ENCODE measurements at regions not wholly inside any gene's neighbourhood (a gene's known extent, or its start where the extent isn't known, plus 50 kb on each side); places are given as distances from the start of the nearest gene placed in this dataset.

- dilution Hi-C loops (cut with MboI; ENCODE audit: extremely low pct_ligation_motif_present, low sequenced_read_pairs): no loop called here
- peak overlapping the region; percentile 72 for H3K4me2 ChIP-seq (ENCODE audit: control insufficient read depth, extremely low read depth, insufficient read depth, low read depth, low read length)
- H3K9ac ChIP-seq (ENCODE audit: control insufficient read depth, extremely low read depth, insufficient read depth, low read length): peak overlapping the region; percentile 45
- no peak for DNase-seq (ENCODE audit: low read depth, low spot score)
- FAIRE-seq: peak; percentile 43
- peaks cover 46% of the 10 kb centered on the region for H3K4me1 ChIP-seq (ENCODE audit: control insufficient read depth, extremely low read depth, insufficient read depth, low read length)
- no peaks in the 10 kb centered on the region for H3K27me3 ChIP-seq (ENCODE audit: control insufficient read depth, extremely low read depth, insufficient read depth, low read length)
- peak overlapping the region; percentile 91 for H3K27ac ChIP-seq (ENCODE audit: control insufficient read depth, insufficient read depth, low read length)
- no peak for TF ChIP-seq EZH2 (IDR thresholded peaks at IDR 0.05; ENCODE audit: low read length)
- TF ChIP-seq CTCF (optimal IDR thresholded peaks at IDR 0.05 in 1 of 3, IDR thresholded peaks at IDR 0.05 in 1 of 3, conservative IDR thresholded peaks at IDR 0.05 in 1 of 3; ENCODE audit: extremely low read depth in 1 of 3, insufficient read depth in 2 of 3, low read length in 3 of 3): no peak
- no peak overlapping the region for H3K4me3 ChIP-seq (ENCODE audit: control insufficient read depth in 2 of 3, extremely low read depth in 1 of 3, insufficient read depth in 2 of 3, low read depth in 1 of 3, low read length in 3 of 3)
- no peaks in the 10 kb centered on the region for H3K9me1 ChIP-seq (ENCODE audit: control insufficient read depth, extremely low read depth, insufficient read depth, low read length)
- H4K20me1 ChIP-seq (ENCODE audit: control insufficient read depth, extremely low read depth, insufficient read depth, low read length): no peaks in the 10 kb centered on the region
- no peaks in the 10 kb centered on the region for H3K79me2 ChIP-seq (ENCODE audit: control insufficient read depth, insufficient read depth, low read length)
- H3K36me3 ChIP-seq (ENCODE audit: control insufficient read depth in 2 of 2, extremely low read depth in 1 of 2, insufficient read depth in 2 of 2, low read length in 2 of 2): no peaks in the 10 kb centered on the region
- H2AFZ ChIP-seq (ENCODE audit: control insufficient read depth, low read length): no peak overlapping the region
- no peaks in the 10 kb centered on the region for H3K9me3 ChIP-seq (ENCODE audit: control insufficient read depth, low read depth, low read length)
Observed at GRCh38 chr20:58111310-58112016, 117.0 kb downstream of the ANKRD60 start.

GRCh38 chr20:58109918-58110635 lies 118.4 kb downstream of the ANKRD60 start:
- Histone ChIP-seq H3K36me3 (ENCODE audit: control insufficient read depth in 2 of 2, extremely low read depth in 1 of 2, insufficient read depth in 2 of 2, low read length in 2 of 2) (no peaks in the 10 kb centered on the region), H3K9me1 (ENCODE audit: control insufficient read depth, extremely low read depth, insufficient read depth, low read length) (no peaks in the 10 kb centered on the region), H3K4me3 (ENCODE audit: control insufficient read depth in 2 of 3, extremely low read depth in 1 of 3, insufficient read depth in 2 of 3, low read depth in 1 of 3, low read length in 3 of 3) (no peak overlapping the region), H3K4me2 (ENCODE audit: control insufficient read depth, extremely low read depth, insufficient read depth, low read depth, low read length) (no peak overlapping the region), H3K27me3 (ENCODE audit: control insufficient read depth, extremely low read depth, insufficient read depth, low read length) (no peaks in the 10 kb centered on the region), H3K9me3 (ENCODE audit: control insufficient read depth, low read depth, low read length) (no peaks in the 10 kb centered on the region), H3K4me1 (ENCODE audit: control insufficient read depth, extremely low read depth, insufficient read depth, low read length) (peaks cover 46% of the 10 kb centered on the region), H3K27ac (ENCODE audit: control insufficient read depth, insufficient read depth, low read length) (peak overlapping the region; percentile 33), H3K79me2 (ENCODE audit: control insufficient read depth, insufficient read depth, low read length) (no peaks in the 10 kb centered on the region), H2AFZ (ENCODE audit: control insufficient read depth, low read length) (no peak overlapping the region), H3K9ac (ENCODE audit: control insufficient read depth, extremely low read depth, insufficient read depth, low read length) (no peak overlapping the region), H4K20me1 (ENCODE audit: control insufficient read depth, extremely low read depth, insufficient read depth, low read length) (no peaks in the 10 kb centered on the region)
- dilution Hi-C loops (cut with MboI; ENCODE audit: extremely low pct_ligation_motif_present, low sequenced_read_pairs): no loop called here
- no peak for FAIRE-seq
- no peak for DNase-seq (ENCODE audit: low read depth, low spot score)
- TF ChIP-seq EZH2 (IDR thresholded peaks at IDR 0.05; ENCODE audit: low read length): no peak
- no peak for TF ChIP-seq CTCF (optimal IDR thresholded peaks at IDR 0.05 in 1 of 3, IDR thresholded peaks at IDR 0.05 in 1 of 3, conservative IDR thresholded peaks at IDR 0.05 in 1 of 3; ENCODE audit: extremely low read depth in 1 of 3, insufficient read depth in 2 of 3, low read length in 3 of 3)
